ENCODE measurements at regions not wholly inside any gene's neighbourhood (a gene's known extent, or its start where the extent isn't known, plus 50 kb on each side); places are given as distances from the start of the nearest gene placed in this dataset.

DNA sequence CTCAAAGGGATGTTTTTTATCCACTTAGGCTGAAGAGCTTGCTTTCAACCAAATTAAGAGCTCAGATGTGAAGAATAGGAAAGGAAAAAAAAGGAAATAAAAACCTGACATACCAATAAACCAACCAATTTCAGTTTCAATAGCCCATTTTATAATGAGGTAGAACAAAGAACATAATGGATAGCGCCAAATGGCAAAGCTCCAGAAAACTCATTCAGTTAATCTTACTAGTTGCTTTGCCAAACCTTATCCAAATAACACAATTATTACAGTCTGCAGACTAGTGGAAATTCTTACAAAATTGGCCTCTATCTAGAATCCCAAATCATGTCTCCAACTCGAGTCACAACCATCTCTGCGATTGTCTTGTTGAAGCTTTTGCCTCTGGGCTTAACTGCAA, 337.0 kb downstream of the CRPPA start:
- no peak for DNase-seq

DNA sequence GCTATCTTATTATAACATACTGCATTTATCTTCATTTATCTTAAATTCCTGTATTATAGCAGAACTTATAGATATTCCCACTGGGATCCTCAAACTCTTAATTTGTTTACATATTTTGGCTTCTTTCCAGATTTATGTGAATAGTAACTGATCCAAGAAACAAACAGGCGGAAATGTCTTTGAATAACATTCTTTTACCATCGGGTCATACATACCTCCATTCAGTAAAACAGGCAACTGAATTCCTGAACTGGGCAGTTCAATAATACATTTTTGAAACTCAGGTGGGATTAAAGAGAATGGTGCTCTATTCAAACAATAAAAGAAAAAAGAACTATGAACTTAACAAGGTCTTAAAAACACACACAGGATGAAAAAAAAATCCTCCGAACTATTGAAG, 337.4 kb downstream of the CRPPA start:
- DNase-seq = no peak

GRCh38 chr7:16080131-16080530, 341.2 kb downstream of the CRPPA start:
- no peak for DNase-seq

- DNase-seq = no peak
Observed at GRCh38 chr7:16079723-16080122, 341.6 kb downstream of the CRPPA start.

DNA sequence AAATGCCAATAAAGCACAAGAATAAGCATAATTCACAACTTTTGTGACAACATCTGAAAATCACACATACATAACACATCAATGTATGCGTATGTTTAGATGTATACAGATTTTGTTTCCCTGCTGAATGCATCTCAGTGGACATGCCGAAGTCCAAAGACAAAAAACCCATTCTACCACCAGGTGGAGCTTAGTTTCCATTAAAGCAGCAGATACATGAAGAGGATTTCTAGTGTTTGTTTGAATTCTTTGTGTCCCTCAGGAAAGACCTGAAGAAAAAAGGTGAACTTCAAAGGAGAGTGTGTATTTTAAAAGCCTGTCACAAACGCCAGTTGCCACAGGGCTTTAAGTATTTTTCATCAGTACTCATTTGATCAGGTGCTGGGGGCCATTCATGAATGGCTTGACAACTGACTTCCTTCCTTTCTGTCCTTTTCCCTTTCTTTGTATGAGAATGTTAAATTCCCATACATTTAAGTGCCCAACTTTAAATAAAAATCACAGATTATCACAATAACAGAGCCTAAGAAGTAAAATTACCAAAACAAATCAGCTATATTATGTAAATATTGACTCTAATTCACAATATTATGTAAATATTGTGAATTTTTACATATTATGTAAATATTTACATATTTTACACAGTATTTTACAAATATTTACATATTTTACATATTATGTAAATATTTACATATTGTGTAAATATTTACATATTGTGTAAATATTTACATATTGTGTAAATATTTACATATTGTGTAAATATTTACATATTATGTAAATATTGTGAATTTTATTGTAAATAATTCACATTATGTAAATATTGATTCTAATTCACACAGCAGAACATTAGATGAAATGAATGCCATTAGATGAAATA, 343.0 kb downstream of the CRPPA start:
- peak; percentile 41 for DNase-seq

GRCh38 chr7:16071246-16071857, 350.0 kb downstream of the CRPPA start:
- DNase-seq = peak; percentile 61

- no peak for DNase-seq
Observed at GRCh38 chr7:16070806-16071205, 350.5 kb downstream of the CRPPA start.

DNA sequence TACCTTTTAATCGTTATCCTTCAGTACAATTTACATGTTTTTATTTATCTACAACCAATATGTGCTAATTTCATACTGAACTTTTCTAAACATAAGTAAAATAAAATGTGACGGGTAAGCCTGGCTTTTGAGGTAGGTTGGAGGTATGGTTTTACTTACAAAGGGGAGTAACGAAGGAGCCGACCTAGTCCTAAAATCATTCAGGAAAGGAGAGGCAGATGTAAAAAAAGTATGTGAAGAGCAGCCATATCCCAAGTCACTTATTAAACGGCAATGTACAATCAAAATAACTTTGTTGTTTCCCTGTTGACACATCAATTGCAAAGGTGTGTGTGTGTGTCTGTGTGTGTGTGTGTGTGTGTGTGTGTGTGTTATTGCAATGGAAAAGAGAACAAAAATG, 351.3 kb downstream of the CRPPA start:
- no peak for DNase-seq

- no peak for DNase-seq
Observed at GRCh38 chr7:16068183-16068582, 353.2 kb downstream of the CRPPA start.

GRCh38 chr7:16067711-16068110, 353.6 kb downstream of the CRPPA start:
- no peak for DNase-seq

- no peak for DNase-seq
Observed at GRCh38 chr7:16066805-16067459, 354.4 kb downstream of the CRPPA start.

DNA sequence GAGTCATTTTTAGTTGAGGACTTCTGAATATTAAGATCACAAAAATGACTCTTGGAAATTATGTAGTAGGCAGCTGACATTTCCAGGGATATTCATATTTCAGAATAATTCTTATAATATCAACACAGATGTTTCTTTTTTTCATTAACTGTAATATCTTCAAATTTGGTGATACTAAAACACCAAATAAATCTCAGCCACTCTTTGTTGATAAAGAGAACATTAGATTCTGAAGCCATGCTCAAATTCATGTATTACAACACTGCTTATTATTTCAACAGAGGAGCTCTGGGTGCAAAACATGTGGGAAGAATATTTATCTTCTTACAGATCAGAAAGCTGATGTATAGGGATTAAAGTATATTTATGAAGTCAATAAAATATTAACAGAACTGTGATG, 355.4 kb downstream of the CRPPA start:
- no peak for DNase-seq

DNA sequence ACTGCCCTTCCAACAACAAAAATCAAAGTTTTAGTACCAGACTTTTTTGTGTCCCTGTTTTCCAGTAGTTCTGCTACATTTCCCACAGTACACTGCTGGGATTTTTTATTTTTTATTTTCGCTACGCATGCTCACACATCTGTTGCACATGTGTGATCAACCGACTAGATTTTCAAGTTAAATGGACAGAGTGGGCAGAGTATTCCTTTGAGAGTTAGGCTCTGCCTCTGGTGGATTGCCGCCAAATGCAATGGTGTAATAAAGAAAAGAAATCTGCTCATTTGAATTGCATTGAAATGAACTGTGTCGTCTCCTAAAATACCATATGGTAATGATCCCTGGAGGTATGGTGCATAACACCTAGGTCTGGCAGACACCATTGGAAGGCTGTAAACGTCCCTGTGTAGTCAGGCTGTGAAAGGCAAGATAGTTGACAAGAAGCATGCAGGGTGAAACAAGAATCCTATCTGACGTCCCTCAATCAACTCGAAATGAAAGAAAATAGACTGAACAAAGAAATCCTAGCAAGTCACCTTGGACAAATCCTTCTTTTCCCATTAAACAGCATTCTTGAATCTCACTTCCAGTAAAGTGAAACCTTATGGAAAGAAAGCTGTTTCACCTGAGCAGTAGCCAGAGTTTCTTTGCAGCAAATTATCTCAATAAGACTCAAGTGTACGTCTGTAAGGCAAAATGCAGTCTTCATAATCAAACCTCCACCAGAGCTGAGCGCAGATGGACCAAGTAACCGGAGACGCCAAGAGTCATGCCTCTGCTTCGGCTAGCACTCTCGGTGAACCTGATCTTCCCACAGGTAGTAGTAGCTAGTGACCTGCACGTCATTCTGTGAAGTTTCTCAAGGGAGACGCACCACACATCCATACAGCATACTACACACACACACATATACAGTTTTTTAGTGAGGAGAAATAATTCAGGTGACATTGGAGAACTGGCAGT, 357.3 kb downstream of the CRPPA start:
- no peak for DNase-seq

DNA sequence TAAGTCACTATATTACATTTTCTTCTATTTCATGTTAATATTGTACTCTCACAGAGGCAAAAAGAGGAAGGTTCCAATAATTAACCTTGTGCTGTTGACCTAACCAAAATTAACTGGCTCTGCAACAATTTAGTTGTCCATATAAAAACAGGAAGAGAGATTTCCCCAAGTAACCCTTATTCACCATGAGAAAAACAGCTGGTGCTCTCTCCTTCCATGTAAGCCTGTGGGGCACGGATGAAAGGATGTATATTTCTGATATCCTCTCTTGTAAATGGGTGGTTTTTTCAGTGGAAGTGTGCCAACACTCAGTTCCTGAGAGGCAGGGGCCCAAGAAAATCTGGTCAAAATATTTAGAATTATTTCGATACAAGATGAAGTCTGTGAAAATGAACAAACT, 358.1 kb downstream of the CRPPA start:
- no peak for DNase-seq

- no peak for DNase-seq
Observed at GRCh38 chr7:16062269-16062668, 359.1 kb downstream of the CRPPA start.

DNA sequence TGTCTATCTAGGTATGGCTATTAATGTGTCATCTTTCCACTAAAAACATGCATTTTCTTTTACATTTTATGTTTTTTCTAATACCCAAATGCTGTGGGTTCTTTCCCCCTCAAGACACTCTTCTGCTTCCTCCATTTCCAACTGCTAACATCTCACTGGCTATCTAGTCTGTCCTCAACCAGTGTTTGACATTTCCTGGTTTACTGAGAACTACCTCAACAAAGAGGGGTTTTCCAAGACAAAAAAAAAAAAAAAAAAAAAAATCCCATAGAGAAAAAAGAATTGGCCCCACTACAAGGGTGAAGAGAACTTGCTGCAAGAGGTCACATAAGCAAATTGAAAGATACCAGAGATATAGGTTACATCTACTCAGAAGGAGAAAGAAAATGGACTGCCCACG, 359.7 kb downstream of the CRPPA start:
- no peak for DNase-seq

DNA sequence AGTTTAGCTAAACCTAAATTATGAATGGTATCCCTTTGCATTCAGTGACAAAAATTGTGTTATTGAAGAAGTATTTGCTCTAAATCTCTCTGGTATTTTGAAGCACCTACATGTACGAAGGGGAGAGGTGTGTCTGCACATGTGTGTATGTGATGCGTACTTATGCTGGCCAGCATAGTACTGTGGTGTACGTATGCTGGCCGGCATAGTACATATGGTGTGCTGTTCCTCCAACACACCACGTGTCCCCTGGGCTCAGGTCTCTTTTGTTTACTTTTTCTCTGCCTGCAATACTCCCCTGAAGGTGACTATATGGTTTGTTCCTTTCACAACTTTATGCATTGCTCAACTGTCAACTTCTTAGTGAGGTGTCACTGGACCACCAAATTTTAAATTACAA, 360.3 kb downstream of the CRPPA start:
- no peak for DNase-seq

GRCh38 chr7:16060502-16060901, 360.8 kb downstream of the CRPPA start:
- DNase-seq = no peak

DNA sequence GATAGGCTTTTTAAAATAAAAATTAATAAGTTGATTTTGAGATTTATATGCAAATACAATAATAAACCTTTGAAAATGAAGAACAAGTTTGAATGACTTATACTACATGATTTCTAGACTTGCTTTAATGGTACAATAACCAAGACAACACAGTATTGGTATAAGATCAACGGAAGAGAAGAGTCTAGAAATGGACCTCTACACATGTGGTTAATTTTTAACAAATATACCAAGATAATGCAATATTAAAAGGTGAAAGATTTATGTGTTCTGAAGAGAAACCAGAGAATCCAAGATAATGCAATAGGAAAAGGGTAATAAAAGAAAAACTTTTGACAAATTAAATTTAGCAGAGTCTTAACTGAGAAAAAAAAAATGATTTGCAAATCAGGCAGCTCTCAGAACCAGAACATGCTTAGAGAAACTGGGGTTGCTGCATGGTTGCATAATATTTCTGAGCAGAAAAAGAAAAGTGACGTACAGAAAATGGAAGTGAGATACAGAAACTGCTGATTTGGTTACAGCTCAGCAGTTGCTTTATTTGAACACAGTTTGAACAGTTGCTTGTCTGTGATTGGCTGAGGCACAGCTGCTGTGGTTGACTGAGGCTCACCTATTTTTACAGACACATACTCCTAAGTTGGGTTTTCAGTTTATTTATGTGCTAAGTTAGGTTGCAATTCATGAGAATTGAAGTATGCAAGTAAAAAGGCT, 365.9 kb downstream of the CRPPA start:
- DNase-seq = no peak

DNA sequence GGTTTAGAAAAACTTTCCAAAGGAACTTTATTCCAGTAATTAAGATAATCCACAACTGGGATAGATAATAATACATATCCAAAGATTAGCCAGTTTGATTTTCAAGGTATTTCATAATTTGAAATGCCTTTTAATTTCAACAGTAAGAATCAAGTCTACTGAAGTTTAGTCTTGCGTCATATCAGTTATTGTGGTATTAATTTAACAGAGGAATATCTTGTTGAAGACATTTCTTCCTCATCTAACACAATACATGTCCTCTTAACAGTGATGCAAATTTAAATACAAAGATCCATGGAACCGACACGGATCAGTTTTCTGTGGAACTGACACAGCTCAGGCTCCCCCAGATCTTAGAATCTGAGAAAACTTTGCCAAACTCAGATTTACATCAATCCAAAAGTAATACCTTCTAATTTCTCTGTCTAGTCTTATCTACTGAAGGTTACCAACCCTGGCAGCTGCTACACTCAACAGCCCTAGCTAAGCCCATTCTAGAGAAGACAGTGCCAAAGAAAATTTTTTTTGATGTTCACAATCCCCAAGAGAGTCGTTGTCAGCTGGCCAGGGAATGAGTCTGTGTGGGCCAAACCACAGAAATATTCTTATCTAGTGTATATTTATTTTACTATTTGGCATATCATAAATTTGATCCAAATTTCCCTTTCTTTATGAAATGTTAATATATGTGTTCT, 365.2 kb upstream of the MEOX2 start:
- no peak for DNase-seq

GRCh38 chr7:16046041-16046440, 359.6 kb upstream of the MEOX2 start:
- DNase-seq = no peak

DNA sequence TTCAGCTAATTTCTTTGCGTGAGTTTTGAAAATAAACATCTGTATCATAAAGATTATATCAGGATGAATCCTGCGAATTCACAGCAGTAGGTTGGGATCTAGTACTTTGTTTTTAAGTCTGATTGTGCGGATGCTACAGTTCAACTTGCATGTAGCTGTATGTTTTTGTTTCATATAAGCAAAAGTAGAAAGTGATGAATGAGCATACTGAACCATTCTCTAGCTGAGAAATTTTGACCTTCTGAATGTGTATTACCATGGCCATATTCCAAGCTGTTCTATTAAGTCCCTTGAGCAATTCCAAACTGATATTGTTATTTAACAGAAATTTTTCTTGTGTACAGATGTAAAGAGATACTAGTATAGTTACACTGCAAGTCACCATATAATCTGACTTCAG, 358.8 kb upstream of the MEOX2 start:
- no peak for DNase-seq

Measured in activated CD4-positive, alpha-beta T cell treated with anti-CD3 and anti-CD28 coated beads, Interleukin-10, Interleukin-2, amounts not matched to agents 100 ng/mL and 50 ng/mL, durations not matched to agents 16 hours and 8 hours (primary cell).